ENCODE measurements at regions not wholly inside any gene's neighbourhood (a gene's known extent, or its start where the extent isn't known, plus 50 kb on each side); places are given as distances from the start of the nearest gene placed in this dataset.
A peak's percentile ranks its signal among the peaks of the same experiment; 100 is the strongest.

DNA sequence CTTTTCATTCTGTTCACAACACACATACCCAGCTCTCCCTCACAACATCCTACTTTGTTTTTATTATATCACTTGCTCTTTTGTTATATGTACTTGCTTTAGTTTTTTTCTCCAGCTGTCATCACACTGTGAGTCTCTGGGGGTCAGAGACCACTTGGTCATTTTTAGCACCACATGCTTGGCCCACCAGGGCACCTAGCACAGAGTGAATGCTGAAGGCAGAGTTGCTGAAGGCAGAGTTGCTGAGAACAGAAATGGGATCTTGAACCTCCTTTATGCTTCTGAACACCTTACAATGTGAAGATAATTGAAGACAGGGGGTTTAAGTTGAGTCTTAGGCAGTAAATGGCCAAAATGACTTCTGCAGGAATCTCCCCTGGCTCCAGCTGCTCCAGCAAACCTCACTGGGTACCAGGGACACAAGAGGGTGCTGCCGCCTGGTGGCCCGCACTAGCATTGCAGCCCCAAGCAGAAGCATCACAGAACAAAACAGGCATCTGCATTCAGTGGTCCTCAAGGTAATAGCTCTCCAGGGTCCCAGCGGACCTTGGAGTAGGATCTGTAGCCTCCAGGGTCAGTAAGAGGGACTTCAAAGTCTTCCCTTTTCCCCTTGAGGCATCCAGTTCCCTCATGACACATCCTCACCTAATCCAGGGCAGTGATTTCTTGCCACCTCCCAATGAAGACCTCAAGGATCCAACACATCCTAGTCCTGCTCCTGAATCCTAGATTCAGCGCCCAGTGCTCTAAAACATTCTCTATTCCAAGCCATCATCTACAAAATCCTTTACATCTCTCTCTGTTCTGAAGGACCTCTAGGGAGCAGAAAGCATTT lies 1972.6 kb downstream of the TP53TG3F start:
- H3K4me1 Mint-ChIP-seq: no peaks in the 10 kb centered on the region
- no peaks in the 10 kb centered on the region for H3K27me3 ChIP-seq (replicated peaks in 1 of 4; ENCODE audit: control extremely low read depth in 1 of 4, control insufficient read depth in 3 of 4, insufficient read depth in 4 of 4, low read length in 3 of 4)
- H4K20me1 ChIP-seq (ENCODE audit: control insufficient read depth, insufficient read depth, low read length, poor library complexity, severe bottlenecking): no peaks in the 10 kb centered on the region
- TF ChIP-seq EZH2 (IDR thresholded peaks at IDR 0.05; ENCODE audit: borderline replicate concordance, insufficient read depth, low read depth, low read length, poor library complexity, severe bottlenecking): no peak
- TF ChIP-seq, protein P1, sequence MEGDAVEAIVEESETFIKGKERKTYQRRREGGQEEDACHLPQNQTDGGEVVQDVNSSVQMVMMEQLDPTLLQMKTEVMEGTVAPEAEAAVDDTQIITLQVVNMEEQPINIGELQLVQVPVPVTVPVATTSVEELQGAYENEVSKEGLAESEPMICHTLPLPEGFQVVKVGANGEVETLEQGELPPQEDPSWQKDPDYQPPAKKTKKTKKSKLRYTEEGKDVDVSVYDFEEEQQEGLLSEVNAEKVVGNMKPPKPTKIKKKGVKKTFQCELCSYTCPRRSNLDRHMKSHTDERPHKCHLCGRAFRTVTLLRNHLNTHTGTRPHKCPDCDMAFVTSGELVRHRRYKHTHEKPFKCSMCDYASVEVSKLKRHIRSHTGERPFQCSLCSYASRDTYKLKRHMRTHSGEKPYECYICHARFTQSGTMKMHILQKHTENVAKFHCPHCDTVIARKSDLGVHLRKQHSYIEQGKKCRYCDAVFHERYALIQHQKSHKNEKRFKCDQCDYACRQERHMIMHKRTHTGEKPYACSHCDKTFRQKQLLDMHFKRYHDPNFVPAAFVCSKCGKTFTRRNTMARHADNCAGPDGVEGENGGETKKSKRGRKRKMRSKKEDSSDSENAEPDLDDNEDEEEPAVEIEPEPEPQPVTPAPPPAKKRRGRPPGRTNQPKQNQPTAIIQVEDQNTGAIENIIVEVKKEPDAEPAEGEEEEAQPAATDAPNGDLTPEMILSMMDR (IDR thresholded peaks at IDR 0.05): peak; percentile 57
- H3K9me3 Mint-ChIP-seq (ENCODE audit: insufficient read depth): peaks cover 10% of the 10 kb centered on the region
- no peaks in the 10 kb centered on the region for H3K27me3 Mint-ChIP-seq
- no peak overlapping the region for H3K4me2 ChIP-seq (replicated peaks; ENCODE audit: low read depth, low read length, poor library complexity, severe bottlenecking)
- H3K9me3 ChIP-seq (ENCODE audit: control extremely low read depth in 1 of 3, control insufficient read depth in 2 of 3, insufficient read depth in 1 of 3, low read length in 2 of 3): peaks cover 4 to 7% (median 6%) of the 10 kb centered on the region in 3 donors
- H3K4me1 ChIP-seq (ENCODE audit: control insufficient read depth in 2 of 2, insufficient read depth in 2 of 2, low read length in 2 of 2): no peaks in the 10 kb centered on the region
- H3K27ac ChIP-seq (ENCODE audit: low read length in 2 of 2): no peak overlapping the region
- POLR2A ChIA-PET: no interaction called here
- no peaks in the 10 kb centered on the region for H3K79me2 ChIP-seq (ENCODE audit: control insufficient read depth, insufficient read depth, low read length)
- no peaks in the 10 kb centered on the region for H3K36me3 ChIP-seq (replicated peaks in 1 of 2; ENCODE audit: control extremely low read depth in 1 of 2, control insufficient read depth in 1 of 2, extremely low read depth in 1 of 2, insufficient read depth in 2 of 2, low read length in 1 of 2)
- CTCF ChIA-PET: no interaction called here
- H3K9ac ChIP-seq (ENCODE audit: low read length): no peak overlapping the region
- H2AFZ ChIP-seq (ENCODE audit: insufficient read depth, low read depth, low read length, poor library complexity, severe bottlenecking): no peak overlapping the region
- DNase-seq (peak; percentile 7), ATAC-seq (ENCODE audit: low read depth) (no peak)
- H3K4me3 ChIP-seq (ENCODE audit: control extremely low read depth in 1 of 5, extremely low read depth in 1 of 5, insufficient read depth in 1 of 5, low read depth in 2 of 5, low read length in 4 of 5): no peak overlapping the region
- 14% methylated on average over 4 of the region's 4 CpGs for WGBS (ENCODE audit: insufficient coverage)
- intact Hi-C loops (cut with micrococcal nuclease): no loop called here
- H3K4me3 Mint-ChIP-seq: no peak overlapping the region
- no peak overlapping the region for H3K27ac Mint-ChIP-seq

DNA sequence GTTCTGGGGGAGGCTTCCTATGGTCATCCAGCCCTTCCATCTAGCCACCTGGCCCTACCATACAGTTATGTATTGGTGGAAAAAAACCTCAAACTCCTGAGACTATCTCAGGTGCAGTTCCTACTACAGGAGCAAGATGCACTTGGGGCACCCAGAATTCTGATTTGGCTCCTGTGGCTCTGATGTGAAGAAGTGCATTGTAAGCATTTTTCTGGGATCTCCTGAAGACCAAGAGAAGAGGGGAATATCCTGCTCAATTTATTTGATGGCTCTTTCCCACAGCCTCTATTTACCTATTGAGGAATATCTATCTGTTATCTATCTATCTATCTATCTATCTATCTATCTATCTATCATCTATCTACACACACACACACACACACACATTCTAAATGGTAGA lies 1981.5 kb downstream of the TP53TG3F start:
- Histone ChIP-seq H2AFZ (ENCODE audit: insufficient read depth, low read depth, low read length, poor library complexity, severe bottlenecking) (no peak overlapping the region), H3K27ac (ENCODE audit: low read length in 2 of 2) (no peak overlapping the region), H3K36me3 (replicated peaks in 1 of 2; ENCODE audit: control extremely low read depth in 1 of 2, control insufficient read depth in 1 of 2, extremely low read depth in 1 of 2, insufficient read depth in 2 of 2, low read length in 1 of 2) (no peaks in the 10 kb centered on the region), H3K4me2 (replicated peaks; ENCODE audit: low read depth, low read length, poor library complexity, severe bottlenecking) (no peak overlapping the region), H3K4me3 (ENCODE audit: control extremely low read depth in 1 of 5, extremely low read depth in 1 of 5, insufficient read depth in 1 of 5, low read depth in 2 of 5, low read length in 4 of 5) (no peak overlapping the region), H3K4me1 (ENCODE audit: control insufficient read depth in 2 of 2, insufficient read depth in 2 of 2, low read length in 2 of 2) (no peaks in the 10 kb centered on the region), H3K9me3 (ENCODE audit: control extremely low read depth in 1 of 3, control insufficient read depth in 2 of 3, insufficient read depth in 1 of 3, low read length in 2 of 3) (peaks cover 8 to 33% (median 21%) of the 10 kb centered on the region in 3 donors), H3K79me2 (ENCODE audit: control insufficient read depth, insufficient read depth, low read length) (no peaks in the 10 kb centered on the region), H3K9ac (ENCODE audit: low read length) (no peak overlapping the region), H4K20me1 (ENCODE audit: control insufficient read depth, insufficient read depth, low read length, poor library complexity, severe bottlenecking) (no peaks in the 10 kb centered on the region), H3K27me3 (replicated peaks in 1 of 4; ENCODE audit: control extremely low read depth in 1 of 4, control insufficient read depth in 3 of 4, insufficient read depth in 4 of 4, low read length in 3 of 4) (no peaks in the 10 kb centered on the region)
- H3K27ac Mint-ChIP-seq: no peak overlapping the region
- ChIA-PET POLR2A (no interaction called here), CTCF (no interaction called here)
- no peak for DNase-seq
- H3K4me3 Mint-ChIP-seq: no peak overlapping the region
- intact Hi-C loops (cut with micrococcal nuclease): no loop called here
- TF ChIP-seq EZH2 (IDR thresholded peaks at IDR 0.05; ENCODE audit: borderline replicate concordance, insufficient read depth, low read depth, low read length, poor library complexity, severe bottlenecking): no peak
- TF ChIP-seq, protein P1 (IDR thresholded peaks at IDR 0.05): no peak
- ATAC-seq (ENCODE audit: low read depth): no peak
- H3K9me3 Mint-ChIP-seq (ENCODE audit: insufficient read depth): peaks cover 27% of the 10 kb centered on the region
- no peaks in the 10 kb centered on the region for H3K4me1 Mint-ChIP-seq
- no peaks in the 10 kb centered on the region for H3K27me3 Mint-ChIP-seq

Measured in B cell (primary cell).